Testis (tissue), 2 donors: ENCODE measurements at regions not wholly inside any gene's neighbourhood (a gene's known extent, or its start where the extent isn't known, plus 50 kb on each side); places are given as distances from the start of the nearest gene placed in this dataset.

Experiments used
- POLR2A ChIP-seq: fragments of 450-650 bp; IDR thresholded peaks from one replicate; pipeline ENCODE4 v1.6.1; 2017; ENCODE audit warnings: antibody characterized with exemption, mild to moderate bottlenecking, moderate library complexity
- TF ChIP-seq, protein P1 (sequence below), 3 experiments: fragments of 450-650 bp in 2 of 3; fragments of 200-600 bp in 1 of 3; sonication (generic) in 1 of 3; IDR thresholded peaks; one replicate each; pipeline ENCODE4 v1.5.1; 2016 to 2019; ENCODE audit warnings: antibody characterized with exemption in 3 of 3, mild to moderate bottlenecking in 2 of 3, moderate library complexity in 1 of 3

DNA sequence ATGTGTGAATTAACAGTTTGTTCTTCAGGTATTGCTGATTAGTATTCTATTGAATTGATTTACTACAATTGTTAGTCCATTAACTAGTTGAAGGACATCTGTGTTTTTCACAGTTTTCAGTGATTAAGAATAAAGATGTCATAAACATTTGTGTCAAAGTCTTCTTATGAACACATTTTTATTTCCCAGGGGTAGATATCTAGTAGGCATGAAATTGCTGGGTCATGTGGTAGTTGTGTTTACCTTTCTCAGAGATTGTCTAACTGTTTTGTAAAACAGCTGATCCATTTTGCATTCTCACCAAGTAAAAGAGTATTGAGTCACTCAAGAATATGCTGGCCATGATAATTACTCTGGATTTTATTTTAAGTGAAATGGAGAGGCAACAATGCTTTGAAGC is 1145.3 kb downstream of the FSCB start:
- TF ChIP-seq POLR2A = no peak
- TF ChIP-seq, protein P1, sequence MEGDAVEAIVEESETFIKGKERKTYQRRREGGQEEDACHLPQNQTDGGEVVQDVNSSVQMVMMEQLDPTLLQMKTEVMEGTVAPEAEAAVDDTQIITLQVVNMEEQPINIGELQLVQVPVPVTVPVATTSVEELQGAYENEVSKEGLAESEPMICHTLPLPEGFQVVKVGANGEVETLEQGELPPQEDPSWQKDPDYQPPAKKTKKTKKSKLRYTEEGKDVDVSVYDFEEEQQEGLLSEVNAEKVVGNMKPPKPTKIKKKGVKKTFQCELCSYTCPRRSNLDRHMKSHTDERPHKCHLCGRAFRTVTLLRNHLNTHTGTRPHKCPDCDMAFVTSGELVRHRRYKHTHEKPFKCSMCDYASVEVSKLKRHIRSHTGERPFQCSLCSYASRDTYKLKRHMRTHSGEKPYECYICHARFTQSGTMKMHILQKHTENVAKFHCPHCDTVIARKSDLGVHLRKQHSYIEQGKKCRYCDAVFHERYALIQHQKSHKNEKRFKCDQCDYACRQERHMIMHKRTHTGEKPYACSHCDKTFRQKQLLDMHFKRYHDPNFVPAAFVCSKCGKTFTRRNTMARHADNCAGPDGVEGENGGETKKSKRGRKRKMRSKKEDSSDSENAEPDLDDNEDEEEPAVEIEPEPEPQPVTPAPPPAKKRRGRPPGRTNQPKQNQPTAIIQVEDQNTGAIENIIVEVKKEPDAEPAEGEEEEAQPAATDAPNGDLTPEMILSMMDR (IDR thresholded peaks at IDR 0.05) = no peak
